GM21737 (cell line): ENCODE measurements at regions not wholly inside any gene's neighbourhood (a gene's known extent, or its start where the extent isn't known, plus 50 kb on each side); places are given as distances from the start of the nearest gene placed in this dataset.
"Not testable (repeated sequence)": the region's sequence is repeated elsewhere in the genome, so short reads cannot be mapped to it uniquely, and the experiment has no call there.

Experiments
- ATAC-seq: cut with Tn5 transposase; IDR thresholded peaks from one replicate; pipeline ENCODE4 v1.9.1; 2021; ENCODE audit warnings: mild to moderate bottlenecking, moderate library complexity; ENCODE audit not compliant: unreplicated experiment

GRCh38 chr1:148210624-148211023, 58.5 kb upstream of the NBPF11 start:
- not testable (repeated sequence) for ATAC-seq

DNA sequence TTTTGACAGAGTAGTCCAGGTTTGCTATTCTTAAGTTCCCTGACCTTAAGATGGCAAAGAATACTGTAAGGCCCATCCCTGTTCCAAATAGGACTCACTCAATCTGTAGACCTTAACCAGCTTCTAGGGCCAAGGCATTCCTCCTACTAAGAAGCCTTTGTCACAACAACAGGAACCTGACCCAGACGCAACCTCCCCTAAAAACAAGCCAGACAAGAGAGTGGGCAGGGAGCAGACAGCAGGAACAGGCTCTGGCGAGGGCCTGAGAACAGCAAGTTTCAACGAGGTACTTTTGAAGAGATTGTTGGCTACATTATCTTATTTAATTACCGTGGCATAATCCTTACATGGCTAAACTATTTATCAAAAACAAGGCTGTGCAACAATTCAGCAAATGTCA, 58.1 kb upstream of the NBPF11 start:
- not testable (repeated sequence) for ATAC-seq

DNA sequence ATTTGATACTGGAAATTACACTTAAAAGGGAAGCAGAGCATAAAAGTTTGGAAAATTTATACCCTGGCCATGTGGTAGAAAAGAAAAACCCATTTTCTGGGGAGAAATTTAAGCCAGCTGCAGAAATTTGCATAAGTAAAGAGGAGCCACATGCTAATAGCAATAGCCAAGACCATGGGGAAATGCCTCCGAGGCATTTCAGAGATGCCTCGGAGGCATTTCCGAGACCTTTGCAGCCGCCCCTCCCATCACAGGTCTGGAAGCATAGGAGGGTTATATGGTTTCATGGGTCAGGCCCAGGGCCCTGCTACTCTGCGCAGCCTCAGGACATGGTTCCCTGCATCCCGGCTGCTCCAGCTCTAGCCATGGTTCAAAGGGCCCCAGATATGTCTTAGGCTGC, 49.9 kb upstream of the NBPF11 start:
- not testable (repeated sequence) for ATAC-seq
